ENCODE measurements at regions not wholly inside any gene's neighbourhood (a gene's known extent, or its start where the extent isn't known, plus 50 kb on each side); places are given as distances from the start of the nearest gene placed in this dataset.

DNA sequence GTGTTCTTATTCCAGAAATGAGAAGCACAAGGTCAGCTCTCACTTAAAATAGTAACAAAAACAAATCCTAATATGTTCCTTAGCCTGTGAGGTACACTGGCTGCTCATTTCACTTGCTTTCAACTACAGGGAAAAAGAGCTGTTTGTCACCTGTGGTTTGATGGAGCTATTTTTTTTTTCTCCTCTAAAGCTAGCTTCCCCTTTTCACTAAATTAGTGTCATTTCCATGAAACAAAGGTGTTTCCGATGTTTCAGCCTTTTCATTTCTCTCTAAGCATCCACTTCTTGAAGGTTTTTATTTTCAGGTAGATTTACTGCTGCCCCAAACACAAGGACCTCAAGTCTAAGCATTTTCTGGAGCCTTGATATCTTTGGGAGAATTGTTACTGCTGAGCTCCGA, 148.6 kb downstream of the RBMX2 start:
- whole genome bisulfite sequencing, 5 donors: 75 to 84% (median 78%) methylated on average over 2 of the region's 2 CpGs
- intact Hi-C loops (cut with DNase I; ENCODE audit: low total_unique reads): no loop called here
- H3K4me1 ChIP-seq: no peaks in the 10 kb centered on the region
- no peaks in the 10 kb centered on the region for H3K36me3 ChIP-seq
- TF ChIP-seq POLR2AphosphoS5 (IDR thresholded peaks at IDR 0.05) (no peak), POLR2A (IDR thresholded peaks at IDR 0.05) (no peak), EP300 (IDR thresholded peaks at IDR 0.05) (no peak)
- TF ChIP-seq, protein P1, sequence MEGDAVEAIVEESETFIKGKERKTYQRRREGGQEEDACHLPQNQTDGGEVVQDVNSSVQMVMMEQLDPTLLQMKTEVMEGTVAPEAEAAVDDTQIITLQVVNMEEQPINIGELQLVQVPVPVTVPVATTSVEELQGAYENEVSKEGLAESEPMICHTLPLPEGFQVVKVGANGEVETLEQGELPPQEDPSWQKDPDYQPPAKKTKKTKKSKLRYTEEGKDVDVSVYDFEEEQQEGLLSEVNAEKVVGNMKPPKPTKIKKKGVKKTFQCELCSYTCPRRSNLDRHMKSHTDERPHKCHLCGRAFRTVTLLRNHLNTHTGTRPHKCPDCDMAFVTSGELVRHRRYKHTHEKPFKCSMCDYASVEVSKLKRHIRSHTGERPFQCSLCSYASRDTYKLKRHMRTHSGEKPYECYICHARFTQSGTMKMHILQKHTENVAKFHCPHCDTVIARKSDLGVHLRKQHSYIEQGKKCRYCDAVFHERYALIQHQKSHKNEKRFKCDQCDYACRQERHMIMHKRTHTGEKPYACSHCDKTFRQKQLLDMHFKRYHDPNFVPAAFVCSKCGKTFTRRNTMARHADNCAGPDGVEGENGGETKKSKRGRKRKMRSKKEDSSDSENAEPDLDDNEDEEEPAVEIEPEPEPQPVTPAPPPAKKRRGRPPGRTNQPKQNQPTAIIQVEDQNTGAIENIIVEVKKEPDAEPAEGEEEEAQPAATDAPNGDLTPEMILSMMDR (IDR thresholded peaks at IDR 0.05): no peak
- peaks cover 0 to 3% (median 0%) of the 10 kb centered on the region in 3 donors for H3K27me3 ChIP-seq
- no peak overlapping the region for H3K27ac ChIP-seq
- no peak overlapping the region for H3K4me3 ChIP-seq
- H3K9me3 ChIP-seq: no peaks in the 10 kb centered on the region
- DNase-seq: no peak

DNA sequence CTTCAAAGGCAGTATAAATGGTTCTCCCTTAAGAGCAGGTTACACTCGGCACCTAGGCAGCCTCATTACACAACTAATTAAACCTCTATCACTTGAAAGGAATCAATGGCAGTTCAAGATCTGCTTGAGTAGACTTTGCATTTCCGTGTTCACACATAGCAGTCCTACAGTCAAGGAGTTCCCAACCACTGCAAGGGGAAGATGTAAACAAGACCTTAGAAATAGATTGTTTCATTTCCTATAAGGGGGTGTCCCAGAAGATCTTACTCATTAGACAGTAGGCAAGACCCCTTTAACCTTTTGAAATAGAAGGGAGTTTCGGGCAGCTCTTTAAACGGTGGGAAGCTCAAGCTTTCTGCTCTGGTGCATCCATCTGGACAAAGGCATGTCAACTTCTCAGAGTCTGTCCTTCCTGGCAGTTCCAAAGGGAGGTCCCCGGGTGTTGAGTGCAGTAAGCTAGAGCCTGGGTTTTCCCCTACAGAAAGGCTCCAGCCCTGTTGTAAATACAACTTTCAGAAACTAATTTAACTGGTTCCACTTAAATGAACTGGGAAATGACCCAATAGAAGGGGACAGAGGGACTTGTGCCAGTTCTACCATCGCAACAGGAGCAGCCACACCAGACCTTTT, 150.8 kb downstream of the RBMX2 start:
- H3K9me3 ChIP-seq: no peaks in the 10 kb centered on the region

DNA sequence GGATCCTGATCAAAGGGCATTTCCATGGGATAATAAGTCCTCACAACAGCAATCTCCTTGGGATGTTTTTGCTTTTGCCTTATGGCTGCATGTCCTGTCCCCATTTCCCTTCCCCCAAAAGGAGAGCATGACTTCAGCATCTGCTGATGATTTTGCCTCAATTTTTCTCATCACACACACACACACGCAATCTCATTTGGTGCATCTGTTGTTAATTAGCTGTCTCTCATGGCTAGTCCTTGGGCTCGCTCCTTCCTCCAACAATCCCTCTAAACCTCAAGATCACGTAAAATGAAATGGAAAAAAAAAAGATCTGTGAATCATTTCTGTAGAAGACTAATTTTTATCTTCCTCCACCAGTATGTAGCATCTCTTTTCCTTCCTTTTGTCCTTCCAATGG, 153.6 kb downstream of the RBMX2 start:
- H3K27me3 ChIP-seq: peaks cover 0 to 3% (median 0%) of the 10 kb centered on the region in 3 donors
- WGBS, 5 donors: 70 to 90% (median 82%) methylated on average over 3 of the region's 3 CpGs
- TF ChIP-seq, protein P1 (IDR thresholded peaks at IDR 0.05): no peak
- TF ChIP-seq POLR2A (IDR thresholded peaks at IDR 0.05) (no peak), EP300 (IDR thresholded peaks at IDR 0.05) (no peak), POLR2AphosphoS5 (IDR thresholded peaks at IDR 0.05) (no peak)
- H3K4me1 ChIP-seq: no peaks in the 10 kb centered on the region
- no peaks in the 10 kb centered on the region for H3K9me3 ChIP-seq
- H3K4me3 ChIP-seq: no peak overlapping the region
- H3K36me3 ChIP-seq: no peaks in the 10 kb centered on the region
- intact Hi-C loops (cut with DNase I; ENCODE audit: low total_unique reads): no loop called here
- no peak for DNase-seq
- H3K27ac ChIP-seq: no peak overlapping the region

More for the DNA sequence above, 150.8 kb downstream of the RBMX2 start:
- no peak for TF ChIP-seq POLR2A (IDR thresholded peaks at IDR 0.05)
- TF ChIP-seq, protein P1 (IDR thresholded peaks at IDR 0.05): no peak
- no peak for TF ChIP-seq POLR2AphosphoS5 (IDR thresholded peaks at IDR 0.05)
- TF ChIP-seq EP300 (IDR thresholded peaks at IDR 0.05): no peak
- DNase-seq: no peak
- 65 to 89% (median 79%) methylated on average over 4 to 6 of the region's 6 CpGs for WGBS, 5 donors
- intact Hi-C loops (cut with DNase I; ENCODE audit: low total_unique reads): no loop called here
- peaks cover 0 to 3% (median 0%) of the 10 kb centered on the region in 3 donors for H3K27me3 ChIP-seq
- H3K27ac ChIP-seq: no peak overlapping the region
- no peak overlapping the region for H3K4me3 ChIP-seq
- H3K36me3 ChIP-seq: no peaks in the 10 kb centered on the region
- H3K4me1 ChIP-seq: no peaks in the 10 kb centered on the region

DNA sequence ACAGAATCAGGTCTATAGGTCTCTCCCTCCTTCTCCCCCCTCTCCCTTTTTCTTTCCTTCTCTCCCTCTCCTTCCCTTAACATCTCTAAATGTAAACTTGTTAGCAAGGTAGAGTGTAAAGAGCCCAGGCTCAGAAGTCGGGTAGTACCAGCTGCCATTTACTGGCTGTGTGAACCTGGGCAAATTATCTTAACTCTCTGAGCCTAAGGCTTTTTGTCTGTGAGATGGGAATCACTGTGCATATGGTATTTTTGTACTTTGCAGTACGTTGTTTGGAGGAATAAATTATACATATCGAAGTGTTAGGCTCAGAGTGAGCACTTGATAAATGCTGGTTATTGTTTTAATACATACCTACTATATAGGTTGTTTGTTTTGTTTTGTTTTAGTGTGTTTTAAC, 154.0 kb downstream of the RBMX2 start:
- Histone ChIP-seq H3K27me3 (peaks cover 0 to 3% (median 0%) of the 10 kb centered on the region in 3 donors), H3K27ac (no peak overlapping the region), H3K9me3 (no peaks in the 10 kb centered on the region), H3K4me3 (no peak overlapping the region), H3K36me3 (no peaks in the 10 kb centered on the region), H3K4me1 (no peaks in the 10 kb centered on the region)
- no peak for DNase-seq
- TF ChIP-seq EP300 (IDR thresholded peaks at IDR 0.05): no peak
- TF ChIP-seq POLR2A (IDR thresholded peaks at IDR 0.05): no peak
- no peak for TF ChIP-seq POLR2AphosphoS5 (IDR thresholded peaks at IDR 0.05)
- TF ChIP-seq, protein P1 (IDR thresholded peaks at IDR 0.05): no peak
- 21 to 52% (median 36%) methylated on average over 3 of the region's 3 CpGs for WGBS, 5 donors
- intact Hi-C loops (cut with DNase I; ENCODE audit: low total_unique reads): no loop called here

All from stomach (tissue), 8 donors.